ENCODE measurements at regions not wholly inside any gene's neighbourhood (a gene's known extent, or its start where the extent isn't known, plus 50 kb on each side); places are given as distances from the start of the nearest gene placed in this dataset.

DNA sequence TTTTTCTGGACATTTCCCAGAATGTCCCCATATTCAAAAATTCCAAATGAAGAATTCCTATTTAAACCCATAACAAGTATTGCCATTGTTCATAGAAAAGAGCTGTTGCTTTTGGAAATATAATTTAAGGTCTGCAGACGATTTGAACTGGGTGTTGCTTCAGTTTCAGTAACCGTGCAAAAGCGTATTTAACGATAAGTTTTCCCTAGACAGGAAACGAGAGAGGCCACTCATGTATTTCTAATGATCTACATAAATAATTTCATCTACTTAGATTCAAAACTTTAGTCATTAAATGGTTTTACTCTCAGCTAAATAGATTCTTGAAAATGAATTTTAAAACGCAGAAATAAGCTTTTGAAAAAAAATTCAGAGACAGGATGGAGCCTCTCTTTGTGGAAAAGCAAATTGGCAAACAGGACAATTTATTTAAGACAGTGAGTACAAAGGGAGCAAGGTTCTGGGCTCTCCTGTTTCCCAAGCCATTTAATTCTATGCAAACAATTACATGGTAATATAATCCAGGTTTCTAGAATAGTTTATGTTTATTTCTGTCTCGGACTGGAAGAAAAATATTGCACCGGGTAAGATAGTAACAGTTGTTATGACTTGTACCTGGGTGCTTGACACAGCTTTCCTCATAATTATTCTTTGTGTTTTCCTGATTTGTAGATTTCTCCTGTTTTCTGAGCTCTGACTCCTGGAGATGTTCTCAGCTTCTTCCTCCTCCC, 263.0 kb downstream of the BAMBI start:
- TF ChIP-seq, protein P1, sequence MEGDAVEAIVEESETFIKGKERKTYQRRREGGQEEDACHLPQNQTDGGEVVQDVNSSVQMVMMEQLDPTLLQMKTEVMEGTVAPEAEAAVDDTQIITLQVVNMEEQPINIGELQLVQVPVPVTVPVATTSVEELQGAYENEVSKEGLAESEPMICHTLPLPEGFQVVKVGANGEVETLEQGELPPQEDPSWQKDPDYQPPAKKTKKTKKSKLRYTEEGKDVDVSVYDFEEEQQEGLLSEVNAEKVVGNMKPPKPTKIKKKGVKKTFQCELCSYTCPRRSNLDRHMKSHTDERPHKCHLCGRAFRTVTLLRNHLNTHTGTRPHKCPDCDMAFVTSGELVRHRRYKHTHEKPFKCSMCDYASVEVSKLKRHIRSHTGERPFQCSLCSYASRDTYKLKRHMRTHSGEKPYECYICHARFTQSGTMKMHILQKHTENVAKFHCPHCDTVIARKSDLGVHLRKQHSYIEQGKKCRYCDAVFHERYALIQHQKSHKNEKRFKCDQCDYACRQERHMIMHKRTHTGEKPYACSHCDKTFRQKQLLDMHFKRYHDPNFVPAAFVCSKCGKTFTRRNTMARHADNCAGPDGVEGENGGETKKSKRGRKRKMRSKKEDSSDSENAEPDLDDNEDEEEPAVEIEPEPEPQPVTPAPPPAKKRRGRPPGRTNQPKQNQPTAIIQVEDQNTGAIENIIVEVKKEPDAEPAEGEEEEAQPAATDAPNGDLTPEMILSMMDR (IDR thresholded peaks at IDR 0.05): no peak
- TF ChIP-seq POLR2A (IDR thresholded peaks at IDR 0.05; ENCODE audit: low read depth): no peak
- TF ChIP-seq POLR2AphosphoS5 (IDR thresholded peaks at IDR 0.05): no peak
- no peak for TF ChIP-seq EP300 (IDR thresholded peaks at IDR 0.05)
